Upper lobe of right lung (tissue), 1 donor: ENCODE measurements at regions not wholly inside any gene's neighbourhood (a gene's known extent, or its start where the extent isn't known, plus 50 kb on each side); places are given as distances from the start of the nearest gene placed in this dataset.

Source experiments
- ATAC-seq: fragments of 200-7000 bp; cut with Tn5 transposase; one replicate; pipeline ENCODE4 v1.9.1; 2020; ENCODE audit warnings: mild to moderate bottlenecking, moderate library complexity
- DNase-seq: peaks from one replicate; pipeline ENCODE4 v3.0.0-alpha.2; 2020
- H3K27ac ChIP-seq: fragments of 200-600 bp; one replicate; pipeline ENCODE4 v1.8.0; 2022
- H3K27me3 ChIP-seq: fragments of 200-600 bp; one replicate; pipeline ENCODE4 v1.8.0; 2022; ENCODE audit warnings: mild to moderate bottlenecking
- H3K36me3 ChIP-seq: fragments of 200-600 bp; one replicate; pipeline ENCODE4 v1.8.0; 2022
- H3K4me1 ChIP-seq: fragments of 200-600 bp; one replicate; pipeline ENCODE4 v1.8.0; 2022
- H3K4me3 ChIP-seq: fragments of 200-600 bp; one replicate; pipeline ENCODE4 v1.8.0; 2022; ENCODE audit warnings: mild to moderate bottlenecking
- H3K9me3 ChIP-seq: fragments of 200-600 bp; one replicate; pipeline ENCODE4 v1.8.0; 2022
- CTCF ChIP-seq: fragments of 200-600 bp; IDR thresholded peaks from one replicate; pipeline ENCODE4 v1.8.0; 2022; ENCODE audit warnings: antibody characterized with exemption
- intact Hi-C: fragments of 100-400 bp; cut with DNase I; formaldehyde crosslinking; loops from one replicate; pipeline ENCODE4 v1.11.0; 2022
- donor health status: DM: no; HTN: yes; CAD: no; lungs with severe emphysema.

GRCh38 chr3:137469263-137469662 lies 294.9 kb upstream of the SOX14 start:
- H3K4me1 ChIP-seq: no peaks in the 10 kb centered on the region
- no peaks in the 10 kb centered on the region for H3K9me3 ChIP-seq
- H3K27me3 ChIP-seq: no peaks in the 10 kb centered on the region
- TF ChIP-seq CTCF: no peak
- DNase-seq (no peak), ATAC-seq (no peak)
- intact Hi-C loops: no loop called here
- H3K36me3 ChIP-seq: no peaks in the 10 kb centered on the region
- H3K27ac ChIP-seq: no peak overlapping the region
- no peak overlapping the region for H3K4me3 ChIP-seq

- Histone ChIP-seq H3K27ac (no peak overlapping the region), H3K9me3 (no peaks in the 10 kb centered on the region), H3K4me1 (no peaks in the 10 kb centered on the region), H3K36me3 (no peaks in the 10 kb centered on the region), H3K27me3 (no peaks in the 10 kb centered on the region), H3K4me3 (no peak overlapping the region)
- ATAC-seq (no peak), DNase-seq (no peak)
- TF ChIP-seq CTCF: no peak
- intact Hi-C loops: no loop called here
Observed at GRCh38 chr3:137471130-137471529, 293.0 kb upstream of the SOX14 start.

- H3K27me3 ChIP-seq: no peaks in the 10 kb centered on the region
- no peak for TF ChIP-seq CTCF
- H3K36me3 ChIP-seq: no peaks in the 10 kb centered on the region
- no peak for DNase-seq
- ATAC-seq: no peak
- no peak overlapping the region for H3K4me3 ChIP-seq
- intact Hi-C loops: no loop called here
- H3K9me3 ChIP-seq: no peaks in the 10 kb centered on the region
- no peaks in the 10 kb centered on the region for H3K4me1 ChIP-seq
- H3K27ac ChIP-seq: no peak overlapping the region
Observed at GRCh38 chr3:137471558-137472204, 292.4 kb upstream of the SOX14 start.

GRCh38 chr3:137477614-137478013 lies 286.5 kb upstream of the SOX14 start:
- no peaks in the 10 kb centered on the region for H3K27me3 ChIP-seq
- no peaks in the 10 kb centered on the region for H3K4me1 ChIP-seq
- intact Hi-C loops: no loop called here
- H3K36me3 ChIP-seq: no peaks in the 10 kb centered on the region
- no peak for TF ChIP-seq CTCF
- no peak overlapping the region for H3K27ac ChIP-seq
- H3K4me3 ChIP-seq: no peak overlapping the region
- ATAC-seq (no peak), DNase-seq (no peak)
- H3K9me3 ChIP-seq: no peaks in the 10 kb centered on the region

GRCh38 chr3:137509354-137510045 lies 254.6 kb upstream of the SOX14 start:
- Histone ChIP-seq H3K27me3 (no peaks in the 10 kb centered on the region), H3K9me3 (no peaks in the 10 kb centered on the region), H3K4me3 (no peak overlapping the region), H3K4me1 (no peaks in the 10 kb centered on the region), H3K36me3 (no peaks in the 10 kb centered on the region), H3K27ac (no peak overlapping the region)
- ATAC-seq: peak; percentile 43
- intact Hi-C loops: no loop called here
- DNase-seq: no peak
- TF ChIP-seq CTCF: no peak
